AG20443 (cell line): ENCODE measurements at regions not wholly inside any gene's neighbourhood (a gene's known extent, or its start where the extent isn't known, plus 50 kb on each side); places are given as distances from the start of the nearest gene placed in this dataset.

Experiments used
- DNase-seq: peaks from one replicate; pipeline ENCODE4 v3.0.0; 2012; ENCODE audit warnings: low spot score, mixed read lengths

DNA sequence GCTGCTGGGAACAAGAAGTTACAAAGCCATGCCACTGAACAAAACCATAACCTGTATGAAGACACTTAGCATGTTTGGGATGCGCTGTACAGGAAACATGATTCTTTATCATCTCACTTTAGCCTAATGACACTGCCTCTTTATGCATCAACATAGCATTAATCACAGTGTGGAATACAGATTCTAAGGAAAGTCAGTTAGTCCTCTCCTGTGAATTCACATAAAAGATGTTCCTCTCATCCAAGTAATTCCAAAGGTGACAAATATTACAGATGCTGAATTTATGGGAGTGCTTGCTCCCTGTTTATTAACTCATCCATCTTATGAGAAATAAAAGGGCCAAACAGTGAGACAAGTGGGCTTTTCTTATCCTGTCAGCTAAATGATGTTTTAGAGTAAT is 1677.7 kb downstream of the EFNA5 start:
- no peak for DNase-seq

DNA sequence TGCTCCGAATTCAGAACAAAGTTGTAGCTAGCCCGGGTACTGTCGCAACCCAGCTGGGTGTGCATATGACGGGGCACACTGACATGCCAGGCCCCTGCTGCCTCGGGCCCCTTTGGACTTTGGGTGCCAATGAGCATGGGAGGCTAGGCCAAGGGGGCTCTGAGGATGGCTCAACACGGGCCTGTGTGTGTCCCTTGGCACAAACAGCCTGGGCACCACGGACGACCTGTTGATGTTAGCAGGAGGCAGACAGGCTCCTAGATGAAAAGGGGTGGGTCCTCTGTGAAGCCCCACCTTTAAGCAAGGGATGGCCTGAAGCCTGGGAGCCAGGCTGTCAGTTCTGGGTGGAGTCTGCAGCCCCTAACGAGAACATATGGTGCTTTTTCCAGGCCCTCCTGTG is 1688.2 kb downstream of the EFNA5 start:
- no peak for DNase-seq

GRCh38 chr5:105978011-105978410 is 1692.7 kb downstream of the EFNA5 start:
- no peak for DNase-seq

DNA sequence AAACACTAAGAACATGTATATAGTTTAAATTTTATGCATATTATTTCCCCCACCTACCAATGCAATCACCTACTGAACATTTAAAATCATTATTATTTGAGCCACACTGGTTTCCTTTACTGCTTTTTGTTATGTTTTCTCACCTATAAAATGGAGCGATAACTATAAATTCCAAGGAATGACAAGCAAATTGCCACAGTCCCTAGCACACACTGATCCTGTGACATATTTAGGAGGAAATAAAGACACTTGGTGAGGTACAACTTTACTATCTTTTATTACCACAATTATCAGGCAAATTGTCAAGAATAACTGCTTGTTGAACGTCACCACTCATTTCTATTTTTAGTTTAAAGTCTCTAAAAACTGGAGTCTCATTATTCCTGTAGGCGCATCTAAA is 1693.6 kb downstream of the EFNA5 start:
- no peak for DNase-seq

DNA sequence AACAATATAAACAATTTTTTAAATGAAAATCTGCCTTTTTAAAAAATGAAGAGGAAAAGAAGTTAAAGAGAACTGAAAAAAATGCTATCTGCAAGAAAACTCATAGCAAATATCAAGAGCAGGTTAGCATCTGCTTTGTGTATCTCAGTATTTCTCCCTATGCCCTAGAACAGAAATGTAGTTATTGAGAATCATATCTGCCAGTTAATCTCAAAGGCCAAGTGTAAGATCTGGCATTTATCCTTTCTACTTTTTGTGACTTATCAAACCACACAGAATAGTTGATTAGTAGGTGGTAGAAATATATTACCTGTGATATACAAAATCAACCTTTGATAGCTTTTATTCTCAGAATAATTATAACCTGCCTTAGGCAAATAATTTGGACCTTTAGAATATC is 1699.8 kb downstream of the EFNA5 start:
- DNase-seq, result no peak

- no peak for DNase-seq
Observed at GRCh38 chr5:105968981-105969380, 1701.8 kb downstream of the EFNA5 start.

GRCh38 chr5:105963696-105964255 is 1707.0 kb downstream of the EFNA5 start:
- no peak for DNase-seq

GRCh38 chr5:105961572-105961971 is 1709.2 kb downstream of the EFNA5 start:
- DNase-seq, result no peak

DNA sequence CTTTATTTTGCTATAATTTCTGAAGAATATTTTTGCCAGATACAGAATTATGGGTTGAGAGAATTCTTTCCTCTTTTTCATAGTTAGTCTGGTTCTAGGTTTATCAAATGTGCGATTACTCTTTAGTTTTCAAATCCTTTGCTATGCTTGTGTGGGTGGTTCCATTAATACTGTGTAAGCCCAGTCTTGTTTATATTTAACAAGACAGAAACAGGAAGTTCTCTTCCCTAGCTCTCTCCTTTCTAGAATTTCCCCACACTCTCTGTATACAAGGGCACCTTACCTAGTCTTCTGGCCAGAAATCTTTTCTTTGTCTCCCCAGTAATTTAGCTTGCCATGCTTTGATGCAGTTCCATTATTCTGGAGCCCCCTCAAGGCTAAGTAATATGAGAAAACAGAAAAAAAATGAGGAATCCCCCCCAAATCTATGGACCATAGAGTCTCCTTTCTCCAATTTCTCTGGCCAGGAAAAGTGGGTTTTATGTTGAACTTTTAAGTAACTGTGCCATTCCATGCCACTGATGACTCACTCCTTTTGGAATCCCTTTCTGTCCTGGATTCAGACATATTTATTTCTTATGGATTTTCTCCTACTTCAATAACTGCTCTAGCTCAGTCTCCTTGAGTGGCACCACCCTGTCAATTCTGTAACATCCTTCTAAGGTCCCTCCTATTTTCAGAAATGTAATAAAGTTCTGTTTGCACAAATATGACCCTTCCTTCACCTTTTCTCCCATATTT is 1714.1 kb downstream of the EFNA5 start:
- no peak for DNase-seq

DNA sequence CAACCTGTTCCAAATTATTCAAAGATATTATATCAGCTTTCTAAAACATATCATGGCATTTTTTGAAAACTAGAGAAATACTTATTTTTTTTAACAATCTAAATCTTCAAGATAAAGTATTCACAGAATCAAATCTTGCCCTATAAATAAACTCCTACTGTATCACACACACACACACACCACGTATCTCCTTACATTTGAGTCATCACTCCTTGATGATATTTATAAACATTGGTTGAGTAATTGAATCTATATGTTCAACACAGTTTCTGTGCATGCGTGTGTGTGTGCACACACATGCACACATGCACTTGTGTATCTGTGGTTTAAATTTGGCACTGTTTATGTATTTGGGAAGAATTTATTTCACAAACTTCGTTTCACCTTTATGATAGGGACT is 1716.4 kb downstream of the EFNA5 start:
- no peak for DNase-seq

DNA sequence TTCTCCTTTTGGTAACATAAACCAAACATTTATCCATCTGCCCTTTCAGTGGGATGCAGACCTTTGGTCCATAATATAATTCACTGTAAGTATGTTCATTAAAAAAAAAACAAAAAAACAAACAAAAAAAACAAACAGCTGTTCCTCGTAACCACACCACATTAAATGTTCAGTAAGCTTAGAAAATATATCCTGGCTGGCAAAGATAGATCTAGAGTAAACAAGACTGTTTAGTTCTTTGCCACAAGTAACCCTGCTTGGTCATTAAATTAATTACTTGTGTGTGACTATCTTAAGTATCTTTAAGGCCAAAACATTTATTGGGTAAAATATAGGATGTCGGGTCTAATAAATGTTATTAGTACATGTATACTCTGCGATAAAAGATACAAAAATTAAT is 1717.1 kb downstream of the EFNA5 start:
- DNase-seq, result no peak

DNA sequence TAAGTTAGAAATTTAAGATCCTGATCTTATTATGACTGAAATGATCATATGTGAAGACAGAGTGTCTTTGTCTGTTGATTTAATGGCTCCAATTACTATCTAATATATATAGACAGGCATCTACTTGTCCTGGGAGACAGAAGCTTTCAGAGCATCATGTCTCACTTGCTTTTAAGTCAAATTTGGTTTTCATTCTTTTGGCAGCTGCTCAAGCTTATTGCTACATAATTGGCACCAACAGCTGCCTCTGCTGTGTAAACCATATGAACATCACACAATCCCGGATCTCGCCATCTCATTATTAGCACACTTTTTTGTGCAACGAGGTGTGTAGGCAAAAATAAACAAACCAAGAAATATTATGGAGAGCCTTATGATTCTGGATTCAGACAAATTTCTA is 1717.9 kb downstream of the EFNA5 start:
- no peak for DNase-seq

GRCh38 chr5:105947461-105947860 is 1723.3 kb downstream of the EFNA5 start:
- no peak for DNase-seq

DNA sequence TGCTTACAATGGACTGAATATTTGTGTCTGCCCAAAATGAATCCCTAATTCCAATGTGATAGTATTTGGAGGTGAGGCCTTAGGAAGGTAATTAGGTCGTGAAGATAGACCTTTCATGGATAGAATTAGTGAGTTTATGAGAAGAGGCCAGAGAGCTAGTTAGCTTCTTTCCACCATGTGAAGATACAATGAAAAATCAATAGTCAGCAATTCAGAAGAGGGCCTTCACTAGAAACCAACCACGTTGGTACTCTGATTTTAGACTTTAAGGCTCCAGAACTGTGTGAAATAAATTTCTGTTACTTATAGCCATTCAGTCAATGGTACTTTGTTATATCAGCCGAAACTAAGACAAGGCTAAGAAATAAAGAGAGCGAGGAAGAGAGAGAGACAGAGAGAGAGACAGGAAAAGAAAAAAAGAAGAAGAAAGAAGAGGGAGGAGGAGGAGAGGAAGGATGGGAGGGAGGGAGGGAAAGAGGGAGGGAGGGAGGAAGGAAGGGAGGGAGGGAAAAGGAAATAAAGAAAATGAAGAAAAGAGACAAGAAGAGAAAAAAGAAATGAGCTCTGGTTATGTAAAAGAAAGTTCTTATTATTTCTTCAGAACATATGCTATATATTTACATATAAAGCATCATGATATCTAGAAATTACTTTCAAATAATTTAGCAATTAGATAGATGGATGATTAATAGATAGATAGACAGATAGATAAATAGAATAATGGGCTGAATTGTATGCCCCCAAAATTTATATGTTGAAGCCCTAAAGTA is 1725.3 kb downstream of the EFNA5 start:
- no peak for DNase-seq

DNA sequence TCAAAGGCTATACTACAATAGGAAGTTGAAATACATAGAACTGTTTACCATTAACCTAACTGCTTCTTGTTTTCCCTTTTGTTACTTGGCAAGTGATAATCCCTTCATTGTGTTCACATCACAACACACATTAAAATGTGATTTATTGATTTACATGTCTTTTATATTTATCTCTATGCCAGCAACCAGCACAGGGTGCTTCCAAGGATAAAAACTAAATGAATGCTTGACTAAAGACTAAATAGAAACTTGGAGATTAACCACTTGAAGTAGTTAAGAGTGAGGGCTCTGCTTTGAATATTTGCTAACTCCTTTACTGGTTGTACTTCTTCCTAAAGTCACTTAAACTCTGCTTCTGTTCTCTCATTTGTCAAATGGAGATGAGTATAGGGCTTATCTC is 1730.6 kb downstream of the EFNA5 start:
- no peak for DNase-seq

- no peak for DNase-seq
Observed at GRCh38 chr5:105934171-105934570, 1736.6 kb downstream of the EFNA5 start.

DNA sequence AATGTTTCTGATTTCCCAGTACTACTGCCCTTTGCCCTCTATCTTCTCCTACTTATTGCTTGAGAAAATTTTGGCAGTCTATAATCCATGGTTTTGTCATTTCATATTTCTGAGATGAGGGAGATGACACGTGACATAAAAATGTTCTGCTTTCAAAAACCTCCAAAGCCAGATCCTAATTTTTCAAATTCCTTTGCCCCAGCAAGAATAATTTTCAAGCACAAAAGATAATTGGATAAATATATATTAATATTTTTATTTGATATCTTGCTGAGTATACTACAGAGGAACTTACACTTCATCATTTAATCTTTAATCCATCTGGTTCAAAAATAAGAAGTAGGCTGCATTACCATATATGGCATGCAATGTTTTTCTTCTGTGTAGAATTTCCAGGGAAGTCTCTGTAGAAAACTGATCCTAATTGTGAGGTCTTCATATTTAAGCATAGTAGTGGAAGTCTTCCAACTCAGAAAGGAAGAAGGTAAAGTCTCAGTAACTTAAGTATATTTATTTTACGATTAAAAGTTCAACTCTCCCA is 1738.8 kb downstream of the EFNA5 start:
- DNase-seq, result peak; percentile 20

DNA sequence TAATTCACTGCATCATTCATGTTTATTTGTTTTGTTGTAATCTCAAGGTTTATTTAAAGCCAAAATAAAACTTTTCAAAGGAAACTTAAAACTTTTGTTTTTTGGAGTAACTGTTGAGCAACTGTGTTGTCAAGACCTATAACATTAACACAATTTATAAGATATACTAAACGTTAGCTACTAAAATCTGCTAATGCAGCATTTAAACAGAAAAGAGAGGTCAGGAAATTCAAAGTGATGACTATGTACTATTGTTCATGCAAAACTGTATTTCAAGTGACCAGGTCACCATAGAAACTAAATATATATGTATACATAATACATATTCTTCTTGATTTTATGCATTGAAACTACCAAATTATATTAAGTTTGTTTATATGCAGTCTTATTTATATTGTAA is 1740.9 kb downstream of the EFNA5 start:
- no peak for DNase-seq

DNA sequence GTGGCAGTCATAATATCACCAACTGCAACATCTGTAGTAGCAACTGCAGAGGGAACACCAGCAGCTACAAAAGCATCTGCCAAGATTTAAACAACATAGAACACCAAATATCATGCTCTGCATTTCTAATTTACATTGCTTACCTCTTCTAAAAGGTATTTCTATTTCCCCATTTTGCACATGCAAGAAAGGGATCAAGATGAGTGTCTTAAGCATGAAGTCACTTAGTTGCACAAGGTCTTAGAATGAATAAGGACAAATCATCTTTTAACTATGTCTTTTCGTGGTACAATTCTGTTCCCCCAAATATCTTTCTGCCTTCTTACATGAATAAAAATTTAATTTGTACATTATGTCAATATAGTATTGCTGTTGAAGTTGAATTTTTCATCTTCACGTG is 1746.4 kb downstream of the EFNA5 start:
- DNase-seq, result peak; percentile 24

DNA sequence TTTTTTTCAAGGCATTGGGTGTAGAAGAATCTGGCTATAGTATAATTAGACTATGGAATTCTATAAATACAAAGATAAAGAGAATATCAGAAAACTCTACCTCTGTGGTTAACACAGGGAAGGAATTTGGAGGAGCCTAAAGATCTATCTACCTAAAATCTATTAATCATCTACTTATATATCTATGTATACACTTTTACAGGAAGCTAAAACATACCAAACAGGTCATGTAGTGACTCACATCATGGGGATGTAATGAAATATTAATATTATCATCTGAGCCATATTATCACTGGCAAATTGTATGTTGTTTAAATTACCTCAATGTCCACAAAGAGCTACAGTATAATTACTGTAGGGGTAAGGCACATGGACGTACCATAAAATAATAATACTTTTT is 1748.2 kb downstream of the EFNA5 start:
- DNase-seq, result no peak

GRCh38 chr5:105922080-105922479 is 1748.7 kb downstream of the EFNA5 start:
- DNase-seq, result no peak

GRCh38 chr5:105917189-105917588 is 1753.5 kb downstream of the EFNA5 start:
- DNase-seq, result no peak

DNA sequence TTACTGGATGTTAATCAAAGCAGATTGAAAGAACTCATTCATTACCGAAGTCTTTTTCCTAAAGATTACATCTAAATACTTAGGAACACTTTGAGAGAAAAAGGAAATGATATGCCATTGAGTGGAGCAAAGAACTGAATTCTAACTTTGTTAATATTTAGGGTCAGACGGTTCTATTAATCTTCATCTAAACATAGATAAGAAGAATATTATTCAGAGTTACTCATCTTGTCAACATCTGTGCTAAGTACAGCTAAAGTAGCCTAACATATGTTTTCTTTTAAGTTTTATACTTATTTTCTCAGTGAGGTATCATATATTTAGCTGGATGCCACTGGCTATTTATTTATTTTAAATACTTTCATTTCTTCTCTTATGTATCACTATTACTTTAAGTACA is 1763.7 kb downstream of the EFNA5 start:
- no peak for DNase-seq
